ENCODE measurements at regions not wholly inside any gene's neighbourhood (a gene's known extent, or its start where the extent isn't known, plus 50 kb on each side); places are given as distances from the start of the nearest gene placed in this dataset.

- no peaks in the 10 kb centered on the region for H3K36me3 ChIP-seq
- no peaks in the 10 kb centered on the region for H3K9me3 ChIP-seq
- H3K4me3 ChIP-seq (ENCODE audit: low read depth, low read length), result no peak overlapping the region
- TF ChIP-seq CTCF (IDR thresholded peaks at IDR 0.05; ENCODE audit: low read depth, low read length), result no peak
- DNase-seq, result no peak
- no peaks in the 10 kb centered on the region for H3K27me3 ChIP-seq
- no peaks in the 10 kb centered on the region for H3K4me1 ChIP-seq
Observed at GRCh38 chr11:122242731-122243130, 126.7 kb upstream of the BLID start.

GRCh38 chr11:122241566-122241965 lies 125.6 kb upstream of the BLID start:
- no peaks in the 10 kb centered on the region for H3K9me3 ChIP-seq
- no peaks in the 10 kb centered on the region for H3K27me3 ChIP-seq
- no peak for TF ChIP-seq CTCF (IDR thresholded peaks at IDR 0.05; ENCODE audit: low read depth, low read length)
- H3K36me3 ChIP-seq, result no peaks in the 10 kb centered on the region
- DNase-seq, result no peak
- H3K4me1 ChIP-seq, result no peaks in the 10 kb centered on the region
- H3K4me3 ChIP-seq (ENCODE audit: low read depth, low read length), result no peak overlapping the region

- Histone ChIP-seq H3K27me3 (no peaks in the 10 kb centered on the region), H3K9me3 (no peaks in the 10 kb centered on the region), H3K36me3 (no peaks in the 10 kb centered on the region), H3K4me3 (ENCODE audit: low read depth, low read length) (no peak overlapping the region), H3K4me1 (no peaks in the 10 kb centered on the region)
- TF ChIP-seq CTCF (IDR thresholded peaks at IDR 0.05; ENCODE audit: low read depth, low read length), result no peak
- no peak for DNase-seq
Observed at GRCh38 chr11:122240638-122241037, 124.6 kb upstream of the BLID start.

GRCh38 chr11:122235615-122236014 lies 119.6 kb upstream of the BLID start:
- DNase-seq, result no peak

GRCh38 chr11:122234780-122235179 lies 118.8 kb upstream of the BLID start:
- no peaks in the 10 kb centered on the region for H3K27me3 ChIP-seq
- no peaks in the 10 kb centered on the region for H3K9me3 ChIP-seq
- H3K36me3 ChIP-seq, result no peaks in the 10 kb centered on the region
- H3K4me3 ChIP-seq (ENCODE audit: low read depth, low read length), result no peak overlapping the region
- DNase-seq, result no peak
- no peak for TF ChIP-seq CTCF (IDR thresholded peaks at IDR 0.05; ENCODE audit: low read depth, low read length)
- no peaks in the 10 kb centered on the region for H3K4me1 ChIP-seq

More at GRCh38 chr11:122235615-122236014, 119.6 kb upstream of the BLID start:
- Histone ChIP-seq H3K9me3 (no peaks in the 10 kb centered on the region), H3K4me3 (ENCODE audit: low read depth, low read length) (no peak overlapping the region), H3K36me3 (no peaks in the 10 kb centered on the region), H3K27me3 (no peaks in the 10 kb centered on the region), H3K4me1 (no peaks in the 10 kb centered on the region)
- no peak for TF ChIP-seq CTCF (IDR thresholded peaks at IDR 0.05; ENCODE audit: low read depth, low read length)

GRCh38 chr11:122234257-122234656 lies 118.2 kb upstream of the BLID start:
- H3K36me3 ChIP-seq, result no peaks in the 10 kb centered on the region
- H3K4me1 ChIP-seq, result no peaks in the 10 kb centered on the region
- no peak for DNase-seq
- no peaks in the 10 kb centered on the region for H3K27me3 ChIP-seq
- H3K4me3 ChIP-seq (ENCODE audit: low read depth, low read length), result no peak overlapping the region
- TF ChIP-seq CTCF (IDR thresholded peaks at IDR 0.05; ENCODE audit: low read depth, low read length), result no peak
- H3K9me3 ChIP-seq, result no peaks in the 10 kb centered on the region
